Esophagus mucosa (tissue), 1 donor: ENCODE measurements at regions not wholly inside any gene's neighbourhood (a gene's known extent, or its start where the extent isn't known, plus 50 kb on each side); places are given as distances from the start of the nearest gene placed in this dataset.

Source experiments
- ATAC-seq: fragments of 200-7000 bp; cut with Tn5 transposase; one replicate; pipeline ENCODE4 v1.9.1; 2020
- donor health status: DM: yes; HTN: yes; CAD: no.

- ATAC-seq: no peak
Measured at GRCh38 chr6:94511502-94512088, 1065.7 kb upstream of the MANEA start.

GRCh38 chr6:94510877-94511276 lies 1066.5 kb upstream of the MANEA start:
- no peak for ATAC-seq

GRCh38 chr6:94501516-94501915 lies 1075.8 kb upstream of the MANEA start:
- no peak for ATAC-seq

GRCh38 chr6:94498099-94498498 lies 1078.7 kb upstream of the EPHA7 start:
- no peak for ATAC-seq

- ATAC-seq: no peak
Measured at GRCh38 chr6:94494500-94494899, 1075.1 kb upstream of the EPHA7 start.

- ATAC-seq: no peak
Measured at GRCh38 chr6:94487371-94487770, 1068.0 kb upstream of the EPHA7 start.

GRCh38 chr6:94478133-94479005 lies 1059.0 kb upstream of the EPHA7 start:
- no peak for ATAC-seq

GRCh38 chr6:94468830-94469229 lies 1049.5 kb upstream of the EPHA7 start:
- ATAC-seq: no peak

- no peak for ATAC-seq
Measured at GRCh38 chr6:94464018-94464510, 1044.7 kb upstream of the EPHA7 start.

GRCh38 chr6:94463306-94463705 lies 1043.9 kb upstream of the EPHA7 start:
- no peak for ATAC-seq

GRCh38 chr6:94462231-94462630 lies 1042.9 kb upstream of the EPHA7 start:
- no peak for ATAC-seq

- no peak for ATAC-seq
Measured at GRCh38 chr6:94456266-94456665, 1036.9 kb upstream of the EPHA7 start.

GRCh38 chr6:94454231-94454630 lies 1034.9 kb upstream of the EPHA7 start:
- ATAC-seq: no peak

GRCh38 chr6:94446120-94446519 lies 1026.8 kb upstream of the EPHA7 start:
- ATAC-seq: no peak

- ATAC-seq: no peak
Measured at GRCh38 chr6:94443701-94444100, 1024.3 kb upstream of the EPHA7 start.

GRCh38 chr6:94424692-94425091 lies 1005.3 kb upstream of the EPHA7 start:
- no peak for ATAC-seq

GRCh38 chr6:94417363-94417762 lies 998.0 kb upstream of the EPHA7 start:
- ATAC-seq: no peak

- no peak for ATAC-seq
Measured at GRCh38 chr6:94414041-94414440, 994.7 kb upstream of the EPHA7 start.

GRCh38 chr6:94401311-94401710 lies 982.0 kb upstream of the EPHA7 start:
- no peak for ATAC-seq

- no peak for ATAC-seq
Measured at GRCh38 chr6:94394822-94395221, 975.5 kb upstream of the EPHA7 start.

GRCh38 chr6:94389218-94389617 lies 969.9 kb upstream of the EPHA7 start:
- no peak for ATAC-seq

- ATAC-seq: no peak
Measured at GRCh38 chr6:94377835-94378234, 958.5 kb upstream of the EPHA7 start.

GRCh38 chr6:94376876-94377275 lies 957.5 kb upstream of the EPHA7 start:
- no peak for ATAC-seq

- ATAC-seq: no peak
Measured at GRCh38 chr6:94372229-94372628, 952.9 kb upstream of the EPHA7 start.
